HepG2 (cell line): ENCODE measurements at regions not wholly inside any gene's neighbourhood (a gene's known extent, or its start where the extent isn't known, plus 50 kb on each side); places are given as distances from the start of the nearest gene placed in this dataset.

Experiments
- FOXA1 ChIP-seq, 2 experiments: fragments of 450-650 bp in 1 of 2; sonication (generic) in 1 of 2; formaldehyde crosslinking in 1 of 2; IDR thresholded peaks; 2 replicates each; pipeline versions ENCODE4 v1.4.0 to v1.6.1; 2016 to 2020; ENCODE audit warnings: missing genetic modification reagents in 1 of 2
- POLR2A ChIP-seq, 2 experiments: IDR thresholded peaks; 2 replicates each; pipeline ENCODE4 v1.6.1; 2011; ENCODE audit warnings: low read depth in 2 of 2, low read length in 2 of 2, mild to moderate bottlenecking in 1 of 2, moderate library complexity in 1 of 2; ENCODE audit not compliant: insufficient read depth in 1 of 2
- POLR2AphosphoS2 ChIP-seq: IDR thresholded peaks from 2 replicates; pipeline ENCODE4 v1.6.1; 2011; ENCODE audit warnings: low read depth, low read length, improper control_type of control experiment
- REST ChIP-seq, 2 experiments: IDR thresholded peaks; 2 replicates each; pipeline ENCODE4 v1.6.1; 2011 to 2012; ENCODE audit warnings: low read length in 2 of 2, borderline replicate concordance in 1 of 2, low read depth in 1 of 2, mild to moderate bottlenecking in 1 of 2, moderate library complexity in 1 of 2
- SMAD3 ChIP-seq: sonication (generic); formaldehyde crosslinking; IDR thresholded peaks from 2 replicates; pipeline ENCODE4 v1.4.0; 2020; ENCODE audit warnings: missing genetic modification reagents
- TAF1 ChIP-seq: sonication (generic); formaldehyde crosslinking; IDR thresholded peaks from 2 replicates; pipeline ENCODE4 v1.4.0; 2020; ENCODE audit warnings: missing genetic modification reagents
- TEF ChIP-seq: sonication (generic); formaldehyde crosslinking; IDR thresholded peaks from 2 replicates; pipeline ENCODE4 v1.5.0; 2020; ENCODE audit warnings: missing genetic modification reagents
- ZBTB40 ChIP-seq, 2 experiments: fragments of 450-650 bp in 1 of 2; sonication (generic) in 1 of 2; formaldehyde crosslinking in 1 of 2; IDR thresholded peaks; 2 replicates each; pipeline versions ENCODE4 v1.6.1 to v1.8.0; 2016 to 2022; ENCODE audit warnings: antibody characterized with exemption in 1 of 2, mild to moderate bottlenecking in 1 of 2, missing genetic modification reagents in 1 of 2
- ZNF670 ChIP-seq: sonication (generic); formaldehyde crosslinking; IDR thresholded peaks from 2 replicates; pipeline ENCODE4 v1.8.0; 2022; ENCODE audit warnings: mild to moderate bottlenecking, missing genetic modification reagents, borderline replicate concordance
- ZNF777 ChIP-seq: sonication (generic); formaldehyde crosslinking; IDR thresholded peaks from 2 replicates; pipeline ENCODE4 v1.4.0; 2020; ENCODE audit warnings: missing genetic modification reagents
- ZNF792 ChIP-seq: IDR thresholded peaks from 2 replicates; pipeline ENCODE4 v1.6.1; 2016
- ZNF83 ChIP-seq: sonication (generic); formaldehyde crosslinking; IDR thresholded peaks from 2 replicates; pipeline ENCODE4 v1.4.0; 2020; ENCODE audit warnings: missing genetic modification reagents, mild to moderate bottlenecking, borderline replicate concordance

- no peak for TF ChIP-seq POLR2AphosphoS2
- TF ChIP-seq TAF1 (CRISPR knock-in tag), result no peak
- no peak for TF ChIP-seq ZBTB40 (IDR thresholded peaks at IDR 0.05)
- no peak for TF ChIP-seq ZBTB40 (CRISPR knock-in tag; IDR thresholded peaks at IDR 0.05)
- TF ChIP-seq ZNF792, result no peak
- no peak for TF ChIP-seq REST (IDR thresholded peaks at IDR 0.05; ENCODE audit: borderline replicate concordance in 1 of 2, low read depth in 1 of 2, low read length in 2 of 2)
- no peak for TF ChIP-seq POLR2A (IDR thresholded peaks at IDR 0.05; ENCODE audit: insufficient read depth in 1 of 2, low read depth in 2 of 2, low read length in 2 of 2)
- TF ChIP-seq ZNF670 (CRISPR knock-in tag), result no peak
- no peak for TF ChIP-seq TEF (CRISPR knock-in tag)
- TF ChIP-seq ZNF777 (CRISPR knock-in tag), result no peak
- no peak for TF ChIP-seq ZNF83 (CRISPR knock-in tag)
- TF ChIP-seq SMAD3 (CRISPR knock-in tag), result no peak
- no peak for TF ChIP-seq FOXA1 (IDR thresholded peaks at IDR 0.05)
- no peak for TF ChIP-seq FOXA1 (CRISPR knock-in tag; IDR thresholded peaks at IDR 0.05)
Measured at GRCh38 chr5:105828821-105829220, 1841.9 kb downstream of the EFNA5 start.
